Fibroblast of skin of right biceps (primary cell): ENCODE measurements at regions not wholly inside any gene's neighbourhood (a gene's known extent, or its start where the extent isn't known, plus 50 kb on each side); places are given as distances from the start of the nearest gene placed in this dataset.

Source experiments
- DNase-seq: peaks from one replicate; pipeline ENCODE4 v3.0.0-alpha.2; 2013

DNA sequence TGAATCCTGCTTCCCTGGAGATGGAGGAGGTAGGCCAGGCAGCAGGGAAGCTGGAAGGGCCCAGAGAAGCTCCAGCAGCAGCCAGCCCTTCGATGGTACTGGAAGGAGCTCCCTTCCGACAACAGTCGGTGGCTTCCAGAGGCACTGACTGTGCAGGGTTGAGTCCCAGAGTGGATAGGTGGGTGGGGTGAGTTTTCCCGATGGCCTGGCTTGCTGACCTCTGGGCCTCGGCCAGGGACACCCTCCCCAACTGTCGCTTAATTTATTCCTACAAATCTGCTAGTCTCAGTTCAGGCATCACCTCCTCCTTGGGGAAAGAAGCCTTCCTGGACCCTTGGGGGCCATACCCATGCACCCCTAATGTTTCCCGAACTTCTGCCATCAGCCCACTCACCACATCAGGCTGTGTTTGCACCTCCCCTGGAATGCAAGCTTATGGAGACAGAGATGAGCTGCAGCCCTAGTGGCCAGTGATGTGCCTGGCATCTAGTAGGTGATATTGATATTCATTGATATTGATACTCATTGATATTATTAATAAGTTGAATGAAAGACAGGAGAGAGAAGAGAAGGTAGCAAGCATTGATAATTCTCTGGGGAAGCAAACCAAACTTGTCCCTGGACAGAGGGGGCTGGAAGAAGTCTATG is 104.6 kb upstream of the BOD1 start:
- DNase-seq: no peak

DNA sequence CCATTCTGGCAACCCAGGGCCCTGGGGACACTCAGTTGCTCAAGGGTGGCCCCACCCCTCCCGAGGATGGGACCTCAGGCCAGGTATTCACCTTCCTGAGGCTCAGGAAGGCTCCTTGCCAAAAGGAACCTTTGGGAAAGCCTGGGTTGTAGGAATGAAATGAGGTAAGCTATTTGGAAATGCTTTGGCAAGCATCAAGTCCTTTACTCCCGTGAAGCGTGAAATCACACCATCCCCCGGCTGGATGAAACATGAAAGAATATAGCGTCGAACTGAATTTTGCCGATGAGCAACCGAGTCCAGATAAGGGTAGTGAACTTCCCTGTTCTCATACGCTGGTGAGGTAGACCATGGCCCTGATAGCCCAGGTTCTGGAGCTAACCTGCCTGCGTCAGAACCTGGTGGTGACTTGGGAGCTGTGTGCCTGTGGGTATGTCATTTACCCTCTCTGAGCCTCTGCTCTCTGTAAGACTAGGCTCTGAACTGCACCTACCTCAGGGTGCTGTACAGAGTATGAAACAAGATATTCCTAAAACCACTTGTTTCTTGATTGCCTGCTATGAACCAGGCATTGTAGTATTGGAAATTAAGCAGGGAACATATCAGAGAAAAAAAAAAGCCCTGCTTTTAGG is 105.3 kb upstream of the BOD1 start:
- DNase-seq: no peak

- peak; percentile 40 for DNase-seq
Measured at GRCh38 chr5:173726846-173727557, 110.6 kb upstream of the BOD1 start.

DNA sequence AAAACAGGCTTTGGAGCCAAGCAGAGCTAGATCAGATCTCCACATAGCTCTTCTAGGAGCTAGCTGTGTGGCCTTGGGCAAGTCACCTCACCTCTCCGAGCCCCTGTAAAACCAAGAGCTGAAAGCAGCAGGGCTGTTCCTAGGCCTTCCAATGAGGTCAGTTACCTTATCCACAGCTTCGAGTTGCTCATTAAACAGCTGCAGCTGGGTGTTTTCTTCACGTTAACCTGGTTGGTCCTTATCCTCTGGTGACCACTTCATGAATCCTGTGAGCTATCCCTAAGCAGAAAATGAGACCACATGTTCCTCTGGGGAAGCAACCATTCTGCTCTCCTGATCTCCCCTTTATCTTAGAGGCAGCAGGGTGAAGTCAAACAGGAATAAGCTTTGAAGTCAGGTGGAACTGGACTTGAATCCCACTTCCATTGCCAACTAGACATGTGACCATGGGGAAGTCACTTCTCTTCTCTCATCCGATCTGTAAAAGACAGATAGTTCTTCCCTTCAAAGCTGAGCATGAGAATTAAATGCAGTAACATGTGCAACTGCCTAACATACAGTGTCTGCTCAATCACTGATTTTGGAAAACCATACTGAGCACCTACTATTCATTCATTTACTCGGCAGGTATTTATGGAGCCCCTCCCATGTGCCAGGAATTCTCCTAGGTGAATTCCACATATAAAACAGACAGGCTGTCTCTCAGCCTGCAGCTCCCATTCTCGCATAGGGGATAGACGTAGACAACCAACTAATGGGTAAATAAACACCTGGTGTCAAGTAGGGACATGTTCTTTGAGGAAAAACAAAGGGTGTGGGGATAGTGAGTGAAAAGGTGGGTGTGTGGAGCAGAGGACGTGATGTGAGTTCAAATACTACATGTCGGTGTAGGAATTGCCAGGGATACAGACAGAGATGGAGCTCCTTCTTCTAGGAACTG is 111.7 kb upstream of the BOD1 start:
- no peak for DNase-seq

- DNase-seq: no peak
Measured at GRCh38 chr5:173729079-173729765, 112.8 kb upstream of the BOD1 start.

GRCh38 chr5:173730632-173731298 is 114.3 kb upstream of the BOD1 start:
- DNase-seq: no peak

DNA sequence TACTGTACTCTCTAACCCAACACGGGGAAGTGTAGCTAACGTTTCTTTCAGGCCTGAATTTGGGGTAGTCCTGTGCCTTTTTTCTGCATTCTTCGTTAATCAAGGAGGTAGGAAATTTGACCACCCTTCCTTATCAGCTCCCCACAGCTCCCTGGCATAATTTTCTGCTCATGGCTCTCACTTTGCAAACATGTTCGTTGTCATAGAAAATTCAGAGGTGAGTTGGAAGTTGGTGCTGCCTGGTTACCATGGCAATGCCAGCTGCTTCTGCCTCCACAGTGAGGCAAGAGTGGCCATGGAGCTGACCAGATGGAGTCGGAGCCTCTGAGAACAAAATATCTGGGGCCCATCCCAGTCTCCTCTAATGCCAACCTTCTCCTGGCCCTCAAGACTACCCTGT is 116.6 kb upstream of the BOD1 start:
- DNase-seq: no peak

DNA sequence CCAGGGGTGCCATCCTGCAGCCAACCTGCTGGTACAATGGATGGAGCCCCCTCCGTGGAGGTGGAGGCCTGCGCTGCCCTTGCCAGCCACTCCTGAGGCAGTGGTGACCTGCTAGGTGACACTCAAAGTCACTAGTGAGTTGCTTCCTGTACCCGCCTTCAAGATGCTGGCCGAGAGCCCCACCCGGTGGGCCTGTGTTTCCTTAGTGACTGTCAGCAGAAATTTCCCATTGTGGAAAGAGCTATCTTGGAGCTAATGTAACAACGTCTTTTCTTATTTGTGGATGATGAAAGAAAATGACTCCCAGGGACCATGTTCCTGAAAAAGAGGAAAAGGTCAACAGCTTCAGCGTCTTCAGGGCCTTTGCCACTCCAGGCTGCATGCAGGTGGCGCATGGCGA is 117.0 kb upstream of the BOD1 start:
- no peak for DNase-seq

- no peak for DNase-seq
Measured at GRCh38 chr5:173733831-173734501, 117.5 kb upstream of the BOD1 start.

DNA sequence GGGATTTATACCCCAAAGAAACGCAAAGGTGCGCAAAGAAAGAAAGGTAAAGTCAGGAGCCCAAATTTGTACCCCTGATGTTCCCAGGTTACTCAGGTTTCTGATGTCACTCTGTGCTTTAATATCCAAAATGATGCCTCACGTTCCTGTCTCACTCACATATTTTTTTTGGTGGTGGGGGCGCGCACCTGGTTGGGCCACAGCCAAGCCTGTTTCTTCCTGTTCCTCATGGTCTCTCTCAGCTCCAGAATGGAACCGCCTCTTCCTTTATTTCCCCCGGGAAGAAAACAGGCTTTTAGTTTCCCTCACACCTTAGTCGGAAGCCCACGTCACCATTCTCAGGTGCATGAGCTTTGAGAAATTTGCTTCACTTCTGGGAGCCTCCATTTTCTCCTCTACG is 118.3 kb upstream of the BOD1 start:
- DNase-seq: no peak

DNA sequence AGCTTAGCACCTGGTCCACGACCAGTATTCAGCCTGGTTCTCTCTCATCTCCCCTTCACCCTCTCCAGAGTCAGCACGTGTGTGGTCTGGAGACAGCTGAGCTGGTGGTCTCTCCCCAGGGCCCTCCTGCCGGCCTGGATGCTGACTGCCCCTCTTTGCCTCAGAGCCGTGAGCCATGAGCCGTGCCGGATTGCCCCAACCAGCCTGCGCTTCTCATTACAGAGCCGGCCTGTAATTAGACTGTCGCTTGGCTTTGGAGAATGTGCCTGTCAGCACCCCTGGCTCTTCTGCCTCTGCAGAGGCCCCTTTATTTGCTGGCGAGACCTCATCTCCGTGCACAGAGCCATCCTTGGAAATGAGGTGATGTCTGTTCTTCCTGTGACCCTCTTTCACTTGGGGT is 118.7 kb upstream of the BOD1 start:
- no peak for DNase-seq

- no peak for DNase-seq
Measured at GRCh38 chr5:173735691-173736090, 119.2 kb upstream of the BOD1 start.

DNA sequence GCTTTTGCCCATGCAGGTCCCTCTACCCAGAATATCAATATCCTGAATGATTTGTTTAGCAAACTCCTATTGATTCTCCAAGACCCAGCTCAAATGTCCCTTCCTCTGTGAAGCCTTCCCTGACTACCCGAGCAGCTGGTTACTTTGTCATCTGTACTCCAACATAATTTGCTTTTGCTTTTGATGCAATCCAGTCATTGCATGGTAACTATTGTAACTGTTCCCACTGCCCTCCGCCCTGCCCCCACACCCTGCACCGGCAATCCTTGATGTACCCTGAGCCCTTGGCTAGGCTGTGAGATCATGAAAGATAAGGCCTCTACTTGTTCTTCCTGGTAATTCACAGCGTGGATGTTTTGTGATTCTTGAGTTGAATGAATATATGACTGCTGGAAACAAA is 119.9 kb upstream of the BOD1 start:
- no peak for DNase-seq

DNA sequence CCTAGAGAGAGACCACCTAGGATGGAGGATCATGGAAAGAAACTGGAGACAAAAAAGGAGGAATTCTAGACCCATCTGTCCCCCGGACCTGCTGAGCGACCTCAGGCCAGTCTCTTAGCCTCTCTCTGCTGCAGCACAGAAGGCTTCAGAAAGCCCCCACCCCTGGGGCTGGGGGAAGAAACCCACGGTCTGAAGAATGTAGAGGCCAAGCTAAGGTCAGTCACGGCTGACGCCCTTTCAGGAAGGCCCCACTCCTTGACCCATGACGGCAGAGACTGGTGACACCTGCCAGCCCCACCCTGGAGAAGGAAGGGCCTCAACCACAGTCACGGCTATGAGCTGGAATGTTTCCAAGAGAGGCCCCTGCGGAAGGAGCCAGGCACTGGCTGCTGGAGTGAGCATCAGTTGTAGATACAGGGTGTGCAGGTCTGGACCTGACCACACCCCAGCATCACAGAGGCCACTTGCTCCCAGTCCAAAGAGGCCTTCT is 120.5 kb upstream of the BOD1 start:
- DNase-seq: no peak

- DNase-seq: no peak
Measured at GRCh38 chr5:173739741-173740140, 123.3 kb upstream of the BOD1 start.

DNA sequence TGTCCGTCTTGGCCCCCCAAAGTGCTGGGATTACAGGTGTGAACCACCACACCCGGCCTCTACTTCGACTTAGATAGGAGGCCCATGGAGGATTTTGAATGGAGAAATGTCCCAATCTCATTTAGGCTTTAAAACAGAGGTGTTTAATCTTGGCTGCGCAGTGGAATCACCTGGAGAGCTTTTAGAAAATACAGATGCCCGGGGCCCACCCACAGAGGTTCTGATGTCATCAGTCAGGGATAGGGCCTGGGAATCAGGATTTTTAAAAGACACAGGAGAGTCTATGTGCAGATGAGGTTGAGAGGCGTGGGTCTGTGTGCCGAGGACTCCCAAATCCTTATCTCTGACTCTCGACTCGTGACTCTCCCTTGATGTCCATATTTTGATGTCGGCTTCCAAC is 124.0 kb upstream of the BOD1 start:
- DNase-seq: no peak

GRCh38 chr5:173741087-173741486 is 124.6 kb upstream of the BOD1 start:
- no peak for DNase-seq

- no peak for DNase-seq
Measured at GRCh38 chr5:173741729-173742431, 125.4 kb upstream of the BOD1 start.

DNA sequence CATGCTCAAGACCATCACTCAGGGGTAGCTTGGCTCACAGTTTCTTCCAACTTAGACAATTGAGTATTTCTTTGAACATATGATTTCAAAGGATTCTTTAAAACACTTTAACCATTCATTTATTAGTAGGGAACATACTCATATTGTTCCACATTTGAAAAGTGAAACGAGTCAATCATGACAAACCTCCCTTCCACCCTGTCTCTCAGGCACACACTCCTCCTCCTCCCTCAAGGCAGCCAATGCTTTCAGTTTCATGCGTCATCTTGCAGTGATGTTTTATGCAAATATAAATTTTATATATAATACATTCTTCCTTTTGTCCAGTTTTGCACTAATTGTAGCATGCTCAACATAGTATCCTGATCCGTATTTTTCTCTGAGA is 126.0 kb upstream of the BOD1 start:
- no peak for DNase-seq

GRCh38 chr5:173743641-173744343 is 127.3 kb upstream of the BOD1 start:
- no peak for DNase-seq
